GM23338 (cell line): ENCODE measurements at regions not wholly inside any gene's neighbourhood (a gene's known extent, or its start where the extent isn't known, plus 50 kb on each side); places are given as distances from the start of the nearest gene placed in this dataset.

Source experiments
- ATAC-seq: fragments of 200-7000 bp; cut with Tn5 transposase; 3 replicates; pipeline ENCODE4 v1.9.1; 2020
- DNase-seq: peaks from one replicate; pipeline ENCODE4 v3.0.0-alpha.2; 2015; ENCODE audit warnings: low spot score
- H2AFZ ChIP-seq: fragments of 200-600 bp; sonication (generic); 2 replicates; pipeline ENCODE4 v1.8.0; 2016; ENCODE audit warnings: antibody characterized with exemption, mild to moderate bottlenecking, moderate library complexity
- H3F3A ChIP-seq: fragments of 200-600 bp; sonication (generic); replicated peaks from 2 replicates; pipeline ENCODE4 v1.8.0; 2017; ENCODE audit warnings: antibody characterized with exemption, mixed run types, low read depth
- H3K27ac ChIP-seq: fragments of 200-600 bp; sonication (generic); 2 replicates; pipeline ENCODE4 v1.6.1; 2016; ENCODE audit warnings: low read depth
- H3K27me3 ChIP-seq: fragments of 200-600 bp; sonication (generic); 2 replicates; pipeline ENCODE4 v1.8.0; 2016; ENCODE audit warnings: mild to moderate bottlenecking, mixed run types, moderate library complexity; ENCODE audit not compliant: insufficient read depth
- H3K36me3 ChIP-seq: fragments of 200-600 bp; sonication (generic); 2 replicates; pipeline ENCODE4 v1.8.0; 2016; ENCODE audit warnings: mild to moderate bottlenecking; ENCODE audit not compliant: insufficient read depth
- H3K4me1 ChIP-seq: fragments of 200-600 bp; sonication (generic); 2 replicates; pipeline ENCODE4 v1.8.0; 2016; ENCODE audit warnings: mild to moderate bottlenecking, moderate library complexity; ENCODE audit not compliant: insufficient read depth
- H3K4me2 ChIP-seq: fragments of 200-600 bp; sonication (generic); 2 replicates; pipeline ENCODE4 v1.7.1; 2017; ENCODE audit warnings: mixed run types
- H3K4me3 ChIP-seq: fragments of 200-600 bp; sonication (generic); 2 replicates; pipeline ENCODE4 v1.6.1; 2016; ENCODE audit warnings: mixed run types
- H3K79me2 ChIP-seq: fragments of 200-600 bp; sonication (generic); replicated peaks from 2 replicates; pipeline ENCODE4 v1.8.0; 2017; ENCODE audit warnings: mild to moderate bottlenecking; ENCODE audit not compliant: insufficient read depth
- H3K9me2 ChIP-seq: fragments of 200-600 bp; sonication (generic); 2 replicates; pipeline ENCODE4 v1.8.0; 2017; ENCODE audit not compliant: insufficient read depth
- H4K20me1 ChIP-seq: fragments of 200-600 bp; sonication (generic); replicated peaks from 2 replicates; pipeline ENCODE4 v1.8.0; 2017; ENCODE audit warnings: mild to moderate bottlenecking; ENCODE audit not compliant: insufficient read depth
- H3K27ac Mint-ChIP-seq: 2 replicates; pipeline ENCODE4 v1.8.0; 2020; ENCODE audit warnings: inconsistent platforms, mild to moderate bottlenecking, moderate library complexity, mixed read lengths
- H3K27me3 Mint-ChIP-seq: 3 replicates; pipeline ENCODE4 v1.8.0; 2022; ENCODE audit warnings: low read depth, mild to moderate bottlenecking, moderate library complexity, mixed read lengths, inconsistent platforms; ENCODE audit not compliant: insufficient read depth, poor library complexity
- H3K36me3 Mint-ChIP-seq: 3 replicates; pipeline ENCODE4 v1.8.0; 2021; ENCODE audit warnings: low read depth, mild to moderate bottlenecking, inconsistent platforms, moderate library complexity, mixed read lengths
- H3K4me1 Mint-ChIP-seq: 3 replicates; pipeline ENCODE4 v1.8.0; 2020; ENCODE audit warnings: mild to moderate bottlenecking, inconsistent platforms, mixed read lengths
- H3K4me3 Mint-ChIP-seq: 3 replicates; pipeline ENCODE4 v1.8.0; 2021; ENCODE audit warnings: moderate library complexity, mild to moderate bottlenecking, inconsistent platforms, mixed read lengths
- H3K9me3 Mint-ChIP-seq: 3 replicates; pipeline ENCODE4 v1.8.0; 2020; ENCODE audit warnings: moderate library complexity, mild to moderate bottlenecking, inconsistent platforms, mixed read lengths
- CREB1 ChIP-seq: fragments of 250-450 bp; sonication (Bioruptor Pico); IDR thresholded peaks from 2 replicates; pipeline ENCODE4 v1.5.0; 2020; ENCODE audit warnings: low read depth, mild to moderate bottlenecking, moderate library complexity
- CTCF ChIP-seq, 2 experiments: fragments of 200-600 bp in 1 of 2; sonication (generic) in 1 of 2; conservative IDR thresholded peaks; 2 replicates each; pipeline versions ENCODE4 v1.5.1 to v1.6.1; 2016 to 2017; ENCODE audit warnings: antibody characterized with exemption in 2 of 2, low read depth in 2 of 2, mild to moderate bottlenecking in 2 of 2, moderate library complexity in 1 of 2
- ETS1 ChIP-seq: IDR thresholded peaks from 2 replicates; pipeline ENCODE4 v1.6.1; 2016; ENCODE audit warnings: antibody characterized with exemption
- EZH2 ChIP-seq: fragments of 200-600 bp; sonication (generic); IDR thresholded peaks from one replicate; pipeline ENCODE4 v1.8.0; 2017; ENCODE audit warnings: antibody characterized with exemption, mild to moderate bottlenecking, low read depth; ENCODE audit not compliant: unreplicated experiment
- EZH2phosphoT487 ChIP-seq: fragments of 200-600 bp; sonication (generic); IDR thresholded peaks from one replicate; pipeline ENCODE4 v1.8.1; 2018; ENCODE audit warnings: antibody characterized with exemption; ENCODE audit not compliant: unreplicated experiment
- JUNB ChIP-seq: IDR thresholded peaks from one replicate; pipeline ENCODE4 v1.6.1; 2016; ENCODE audit warnings: antibody characterized with exemption; ENCODE audit not compliant: unreplicated experiment
- NANOG ChIP-seq: IDR thresholded peaks from 2 replicates; pipeline ENCODE4 v1.6.1; 2016; ENCODE audit warnings: antibody characterized with exemption, borderline replicate concordance
- POLR2AphosphoS5 ChIP-seq: IDR thresholded peaks from 2 replicates; pipeline ENCODE4 v1.6.1; 2016; ENCODE audit warnings: antibody characterized with exemption, low read depth
- REST ChIP-seq: IDR thresholded peaks from one replicate; pipeline ENCODE4 v1.6.1; 2018; ENCODE audit warnings: antibody characterized with exemption; ENCODE audit not compliant: unreplicated experiment
- STAT1 ChIP-seq: IDR thresholded peaks from one replicate; pipeline ENCODE4 v1.6.1; 2016; ENCODE audit warnings: antibody characterized with exemption; ENCODE audit not compliant: unreplicated experiment
- ZNF114 ChIP-seq: fragments of 250-450 bp; sonication (Bioruptor Pico); IDR thresholded peaks from 2 replicates; pipeline ENCODE4 v1.5.0; 2020; ENCODE audit warnings: mild to moderate bottlenecking, moderate library complexity
- ZNF331 ChIP-seq: fragments of 250-450 bp; sonication (Bioruptor Pico); IDR thresholded peaks from 2 replicates; pipeline ENCODE4 v1.5.0; 2020; ENCODE audit warnings: low read depth, mild to moderate bottlenecking, moderate library complexity
- ZNF462 ChIP-seq: fragments of 250-450 bp; sonication (Bioruptor Pico); IDR thresholded peaks from 2 replicates; pipeline ENCODE4 v1.5.0; 2020; ENCODE audit warnings: mild to moderate bottlenecking, moderate library complexity

GRCh38 chr1:219422811-219423598 is 189.9 kb downstream of the ZC3H11B start:
- no peaks in the 10 kb centered on the region for H4K20me1 ChIP-seq
- no peaks in the 10 kb centered on the region for H3K4me1 Mint-ChIP-seq
- H3K4me2 ChIP-seq, result no peak overlapping the region

More at GRCh38 chr1:219422811-219423598, 189.9 kb downstream of the ZC3H11B start:
- Histone ChIP-seq H3K9me2 (no peaks in the 10 kb centered on the region), H2AFZ (no peak overlapping the region), H3K27me3 (no peaks in the 10 kb centered on the region), H3K27ac (no peak overlapping the region), H3K4me3 (no peak overlapping the region), H3K4me1 (no peaks in the 10 kb centered on the region), H3K79me2 (no peaks in the 10 kb centered on the region), H3F3A (no peaks in the 10 kb centered on the region), H3K36me3 (no peaks in the 10 kb centered on the region)
- DNase-seq (no peak), ATAC-seq (no peak)
- no peak overlapping the region for H3K27ac Mint-ChIP-seq
- H3K36me3 Mint-ChIP-seq, result no peaks in the 10 kb centered on the region
- H3K27me3 Mint-ChIP-seq, result no peaks in the 10 kb centered on the region
- no peak overlapping the region for H3K4me3 Mint-ChIP-seq
- H3K9me3 Mint-ChIP-seq, result no peaks in the 10 kb centered on the region
- TF ChIP-seq ZNF462 (CRISPR knock-in tag) (no peak), CTCF (conservative IDR thresholded peaks at IDR 0.05; ENCODE audit: low read depth in 2 of 2) (no peak), ZNF114 (CRISPR knock-in tag) (no peak), ETS1 (no peak), CREB1 (CRISPR knock-in tag) (no peak), EZH2phosphoT487 (no peak), REST (no peak), EZH2 (no peak), JUNB (no peak), POLR2AphosphoS5 (no peak), ZNF331 (CRISPR knock-in tag) (no peak), STAT1 (no peak), NANOG (no peak)
